GM10266 (cell line): ENCODE measurements at regions not wholly inside any gene's neighbourhood (a gene's known extent, or its start where the extent isn't known, plus 50 kb on each side); places are given as distances from the start of the nearest gene placed in this dataset.

Experiments
- DNase-seq: peaks from one replicate; pipeline ENCODE4 v3.0.0; 2012; ENCODE audit errors: extremely low spot score
- TF ChIP-seq, protein P1 (sequence below): IDR thresholded peaks from 2 replicates; pipeline ENCODE4 v1.5.1; 2012; ENCODE audit warnings: mild to moderate bottlenecking, low read depth; ENCODE audit not compliant: control insufficient read depth, insufficient read depth; ENCODE audit errors: missing control alignments

DNA sequence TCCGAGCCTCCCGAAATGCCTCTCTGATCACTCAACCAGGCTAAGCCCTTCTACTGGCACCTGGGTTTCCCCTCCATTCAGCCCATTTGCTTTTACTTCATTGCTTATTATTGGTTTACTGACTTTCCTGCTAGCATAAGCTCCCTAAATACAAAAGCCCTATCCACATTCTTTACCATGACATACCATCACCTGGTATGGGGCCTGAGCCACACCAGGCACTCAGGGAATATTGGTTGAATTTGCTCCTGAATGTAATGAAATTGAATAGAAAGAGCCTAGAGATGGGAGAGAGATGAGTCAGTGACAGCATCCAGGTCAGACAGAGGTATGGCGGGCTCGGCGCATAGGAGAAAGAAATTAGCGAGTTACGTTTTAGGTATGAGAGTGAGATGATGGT, 120.0 kb downstream of the CD164 start:
- TF ChIP-seq, protein P1, sequence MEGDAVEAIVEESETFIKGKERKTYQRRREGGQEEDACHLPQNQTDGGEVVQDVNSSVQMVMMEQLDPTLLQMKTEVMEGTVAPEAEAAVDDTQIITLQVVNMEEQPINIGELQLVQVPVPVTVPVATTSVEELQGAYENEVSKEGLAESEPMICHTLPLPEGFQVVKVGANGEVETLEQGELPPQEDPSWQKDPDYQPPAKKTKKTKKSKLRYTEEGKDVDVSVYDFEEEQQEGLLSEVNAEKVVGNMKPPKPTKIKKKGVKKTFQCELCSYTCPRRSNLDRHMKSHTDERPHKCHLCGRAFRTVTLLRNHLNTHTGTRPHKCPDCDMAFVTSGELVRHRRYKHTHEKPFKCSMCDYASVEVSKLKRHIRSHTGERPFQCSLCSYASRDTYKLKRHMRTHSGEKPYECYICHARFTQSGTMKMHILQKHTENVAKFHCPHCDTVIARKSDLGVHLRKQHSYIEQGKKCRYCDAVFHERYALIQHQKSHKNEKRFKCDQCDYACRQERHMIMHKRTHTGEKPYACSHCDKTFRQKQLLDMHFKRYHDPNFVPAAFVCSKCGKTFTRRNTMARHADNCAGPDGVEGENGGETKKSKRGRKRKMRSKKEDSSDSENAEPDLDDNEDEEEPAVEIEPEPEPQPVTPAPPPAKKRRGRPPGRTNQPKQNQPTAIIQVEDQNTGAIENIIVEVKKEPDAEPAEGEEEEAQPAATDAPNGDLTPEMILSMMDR = no peak
- no peak for DNase-seq

DNA sequence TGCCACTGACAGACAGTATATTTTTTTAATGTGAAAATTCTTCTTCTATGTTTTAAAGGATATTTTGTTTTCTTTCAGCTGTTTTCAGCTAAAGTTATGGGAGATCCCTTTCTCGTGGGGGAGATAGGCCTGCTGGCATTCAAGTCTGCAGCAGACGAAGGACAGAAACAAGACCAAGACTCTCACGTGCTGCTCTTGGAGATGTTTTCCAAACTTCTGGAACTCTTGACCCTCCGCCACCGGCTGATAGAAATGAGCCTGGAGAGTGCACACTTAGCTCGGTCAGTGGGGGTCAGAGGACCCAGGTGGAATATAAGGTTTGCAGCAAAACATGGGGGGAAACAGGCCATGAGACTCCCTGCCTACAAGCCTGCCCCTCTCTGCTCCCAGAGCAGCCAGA, 120.5 kb downstream of the CD164 start:
- TF ChIP-seq, protein P1 = no peak
- DNase-seq = no peak

DNA sequence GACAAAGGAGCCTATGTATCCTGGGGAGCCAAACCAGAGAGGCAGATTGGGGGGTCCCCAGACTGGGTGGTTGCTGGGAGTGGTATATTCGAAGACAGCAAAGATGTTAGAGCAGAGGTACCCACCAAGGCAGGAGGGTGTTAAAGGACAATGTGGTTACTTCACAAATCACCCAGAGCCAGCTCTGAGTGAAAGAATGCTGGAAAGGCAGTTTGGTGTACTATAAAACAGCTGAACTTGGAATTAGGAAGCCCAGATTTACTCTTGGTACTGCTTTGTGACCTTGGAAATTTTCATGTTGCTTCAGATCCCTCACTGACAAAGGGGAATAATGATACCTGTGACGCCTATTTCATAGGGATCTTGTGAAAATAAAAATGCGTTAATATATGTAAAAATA, 121.6 kb downstream of the CD164 start:
- TF ChIP-seq, protein P1 = no peak
- no peak for DNase-seq

DNA sequence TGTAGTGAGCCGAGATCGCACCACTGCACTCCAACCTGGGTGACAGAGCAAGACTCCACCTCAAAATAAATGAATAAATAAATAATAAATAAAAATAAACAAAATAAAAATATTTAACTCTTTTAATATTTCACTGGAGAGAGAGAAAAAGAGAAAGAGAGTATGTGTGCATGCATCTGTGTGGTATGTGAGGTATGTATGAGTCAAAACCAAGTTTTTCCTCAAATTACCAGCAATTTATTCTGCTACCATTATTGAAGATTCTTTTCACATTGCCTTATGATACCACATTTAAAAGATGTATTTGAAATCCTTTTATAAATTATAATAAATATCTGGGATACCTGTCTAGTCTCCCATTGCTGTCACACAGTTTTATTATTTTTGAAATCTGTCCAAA, 122.1 kb downstream of the CD164 start:
- TF ChIP-seq, protein P1 = no peak
- DNase-seq = no peak

DNA sequence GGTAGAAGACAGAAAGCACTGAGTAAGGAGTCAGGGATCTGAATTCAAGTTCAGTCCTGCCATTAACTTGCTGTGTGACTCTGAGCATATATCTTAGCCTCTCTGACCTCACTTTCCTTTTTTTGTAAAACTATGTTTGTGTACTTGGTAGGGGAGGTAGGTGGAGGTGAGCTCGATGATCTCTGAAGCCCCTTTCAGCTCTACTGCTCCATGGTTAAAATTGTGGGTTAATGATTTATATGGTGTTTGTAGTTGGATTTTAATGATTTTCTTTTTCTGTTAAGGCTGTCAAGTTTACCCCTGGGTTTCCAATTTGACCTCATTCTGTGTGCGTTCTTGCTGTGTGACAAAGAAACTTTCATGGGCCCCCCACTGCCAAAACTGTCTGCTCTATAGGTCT, 124.1 kb downstream of the CD164 start:
- TF ChIP-seq, protein P1 = no peak
- DNase-seq = no peak

DNA sequence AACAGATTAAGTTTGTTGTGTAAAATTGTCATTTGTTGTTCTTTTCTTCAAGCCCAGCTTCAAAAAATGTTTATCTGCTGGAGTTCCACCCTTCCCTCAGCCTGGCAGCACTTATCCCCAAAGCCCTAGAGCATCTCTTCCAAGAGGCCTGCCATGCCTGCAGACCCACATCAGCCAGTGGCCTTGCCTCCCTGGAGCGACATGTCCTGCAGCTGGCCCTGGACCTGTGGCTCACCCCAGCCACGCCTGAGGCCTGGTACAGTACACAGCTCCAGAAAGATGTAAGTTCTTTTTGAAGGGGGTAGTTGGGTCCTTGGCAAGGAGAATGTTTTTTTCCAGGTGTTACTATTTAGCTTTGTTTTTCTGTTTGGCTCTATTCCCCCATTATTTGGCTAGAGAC, 124.8 kb downstream of the CD164 start:
- TF ChIP-seq, protein P1 = no peak
- no peak for DNase-seq

DNA sequence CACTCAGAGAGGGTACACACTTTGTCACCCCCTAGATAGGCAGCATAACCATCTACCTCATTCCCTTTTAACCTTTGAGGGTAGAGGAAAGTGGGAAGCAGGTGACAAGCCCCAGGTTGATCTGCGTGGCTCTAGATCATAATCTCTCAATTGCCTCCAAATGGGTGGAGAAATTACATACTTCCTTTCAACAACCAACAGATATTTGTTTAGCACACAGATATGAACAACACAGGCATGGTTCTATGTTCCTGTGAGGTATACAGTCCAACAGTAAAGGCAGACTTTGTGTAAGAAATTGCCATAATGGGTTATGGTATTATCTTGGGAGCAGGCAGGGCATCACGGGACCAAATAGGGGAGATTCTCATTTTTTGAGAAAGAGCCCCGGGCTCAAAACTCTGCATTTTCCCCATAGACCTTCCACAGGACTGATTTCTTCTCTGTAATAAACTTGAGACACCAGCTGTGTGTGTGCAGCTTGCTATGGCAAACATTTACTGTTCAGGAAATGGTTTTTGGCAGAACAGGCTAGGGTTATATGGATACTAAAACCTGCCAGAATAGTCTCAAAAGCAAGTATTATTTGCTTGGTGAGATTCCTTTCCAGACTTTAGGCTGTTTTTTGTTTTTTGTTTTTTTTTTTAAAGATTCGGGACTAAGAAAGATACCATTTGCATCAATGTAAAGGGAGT, 126.2 kb downstream of the CD164 start:
- no peak for DNase-seq
- TF ChIP-seq, protein P1 = no peak
